Esophagus squamous epithelium (tissue), 4 donors: ENCODE measurements at regions not wholly inside any gene's neighbourhood (a gene's known extent, or its start where the extent isn't known, plus 50 kb on each side); places are given as distances from the start of the nearest gene placed in this dataset.

Source experiments
- CTCF ChIP-seq, 6 experiments: fragments of 450-650 bp in 4 of 6; fragments of 200-600 bp in 2 of 6; sonication (generic) in 2 of 6; IDR thresholded peaks; one replicate each; pipeline ENCODE4 v1.5.1; 2016 to 2019; ENCODE audit warnings: antibody characterized with exemption in 6 of 6, mild to moderate bottlenecking in 4 of 6, moderate library complexity in 4 of 6
- POLR2A ChIP-seq, 4 donors: fragments of 450-650 bp; IDR thresholded peaks; one replicate each; pipeline ENCODE4 v1.6.1; 2017; ENCODE audit warnings: antibody characterized with exemption in 4 of 4, mild to moderate bottlenecking in 4 of 4, moderate library complexity in 3 of 4

- TF ChIP-seq CTCF (IDR thresholded peaks at IDR 0.05), result no peak
- TF ChIP-seq POLR2A (IDR thresholded peaks at IDR 0.05), result no peak
Measured at GRCh38 chr13:83819156-83819555, 63.1 kb downstream of the SLITRK1 start.
